ENCODE measurements at regions not wholly inside any gene's neighbourhood (a gene's known extent, or its start where the extent isn't known, plus 50 kb on each side); places are given as distances from the start of the nearest gene placed in this dataset.

- TF ChIP-seq CTCF (IDR thresholded peaks at IDR 0.05; ENCODE audit: low read length, missing control alignments), result no peak
- H3K4me3 ChIP-seq (replicated peaks; ENCODE audit: low read depth, low read length), result no peak overlapping the region
- DNase-seq (ENCODE audit: low read depth), result no peak
Observed at GRCh38 chr11:134539285-134539684, 127.2 kb upstream of the B3GAT1 start.

- no peak for DNase-seq (ENCODE audit: low read depth)
- no peak for TF ChIP-seq CTCF (IDR thresholded peaks at IDR 0.05; ENCODE audit: low read length, missing control alignments)
- H3K4me3 ChIP-seq (replicated peaks; ENCODE audit: low read depth, low read length), result no peak overlapping the region
Observed at GRCh38 chr11:134538742-134539141, 126.7 kb upstream of the B3GAT1 start.

GRCh38 chr11:134537941-134538340 is 125.9 kb upstream of the B3GAT1 start:
- no peak for DNase-seq (ENCODE audit: low read depth)
- no peak for TF ChIP-seq CTCF (IDR thresholded peaks at IDR 0.05; ENCODE audit: low read length, missing control alignments)
- no peak overlapping the region for H3K4me3 ChIP-seq (replicated peaks; ENCODE audit: low read depth, low read length)

GRCh38 chr11:134537296-134537695 is 125.3 kb upstream of the B3GAT1 start:
- H3K4me3 ChIP-seq (replicated peaks; ENCODE audit: low read depth, low read length), result no peak overlapping the region
- no peak for DNase-seq (ENCODE audit: low read depth)
- TF ChIP-seq CTCF (IDR thresholded peaks at IDR 0.05; ENCODE audit: low read length, missing control alignments), result no peak

GRCh38 chr11:134536677-134537076 is 124.6 kb upstream of the B3GAT1 start:
- DNase-seq (ENCODE audit: low read depth), result no peak
- TF ChIP-seq CTCF (IDR thresholded peaks at IDR 0.05; ENCODE audit: low read length, missing control alignments), result no peak
- no peak overlapping the region for H3K4me3 ChIP-seq (replicated peaks; ENCODE audit: low read depth, low read length)

- no peak for TF ChIP-seq CTCF (IDR thresholded peaks at IDR 0.05; ENCODE audit: low read length, missing control alignments)
- H3K4me3 ChIP-seq (replicated peaks; ENCODE audit: low read depth, low read length), result no peak overlapping the region
- no peak for DNase-seq (ENCODE audit: low read depth)
Observed at GRCh38 chr11:134536219-134536618, 124.2 kb upstream of the B3GAT1 start.

Measured in fibroblast of pulmonary artery (primary cell).